ENCODE measurements at regions not wholly inside any gene's neighbourhood (a gene's known extent, or its start where the extent isn't known, plus 50 kb on each side); places are given as distances from the start of the nearest gene placed in this dataset.
"Not testable (repeated sequence)": the region's sequence is repeated elsewhere in the genome, so short reads cannot be mapped to it uniquely, and the experiment has no call there.

GRCh38 chr10:78337646-78338391 is 304.2 kb downstream of the RPS24 start:
- TF ChIP-seq ZFX (IDR thresholded peaks at IDR 0.05; ENCODE audit: borderline replicate concordance): no peak
- TF ChIP-seq CTCF (IDR thresholded peaks at IDR 0.05): no peak
- H3K27ac ChIP-seq: no peak overlapping the region

- TF ChIP-seq CTCF (IDR thresholded peaks at IDR 0.05): no peak
- no peak for TF ChIP-seq ZFX (IDR thresholded peaks at IDR 0.05; ENCODE audit: borderline replicate concordance)
- H3K27ac ChIP-seq: no peak overlapping the region
These were observed 305.1 kb downstream of the RPS24 start for GRCh38 chr10:78338717-78339116.

- TF ChIP-seq CTCF (IDR thresholded peaks at IDR 0.05) (no peak), ZFX (IDR thresholded peaks at IDR 0.05; ENCODE audit: borderline replicate concordance) (no peak)
These were observed 305.6 kb downstream of the RPS24 start for GRCh38 chr10:78339251-78339650.

GRCh38 chr10:78341953-78342614 is 308.4 kb downstream of the RPS24 start:
- no peak overlapping the region for H3K27ac ChIP-seq
- no peak for TF ChIP-seq CTCF (IDR thresholded peaks at IDR 0.05)
- TF ChIP-seq ZFX (IDR thresholded peaks at IDR 0.05; ENCODE audit: borderline replicate concordance): no peak

More at GRCh38 chr10:78339251-78339650, 305.6 kb downstream of the RPS24 start:
- H3K27ac ChIP-seq: no peak overlapping the region

GRCh38 chr10:78342827-78343653 is 309.4 kb downstream of the RPS24 start:
- TF ChIP-seq ZFX (IDR thresholded peaks at IDR 0.05; ENCODE audit: borderline replicate concordance) (no peak), CTCF (IDR thresholded peaks at IDR 0.05) (no peak)
- no peak overlapping the region for H3K27ac ChIP-seq

- not testable (repeated sequence) for H3K27ac ChIP-seq
These were observed 310.6 kb downstream of the RPS24 start for GRCh38 chr10:78344257-78344656.

- not testable (repeated sequence) for H3K27ac ChIP-seq
These were observed 311.9 kb downstream of the RPS24 start for GRCh38 chr10:78345515-78345914.

- TF ChIP-seq ZFX (IDR thresholded peaks at IDR 0.05; ENCODE audit: borderline replicate concordance): no peak
- TF ChIP-seq CTCF (IDR thresholded peaks at IDR 0.05): no peak
- H3K27ac ChIP-seq: no peak overlapping the region
These were observed 313.1 kb downstream of the RPS24 start for GRCh38 chr10:78346721-78347120.

Measured in 22Rv1 (cell line).